ENCODE measurements at regions not wholly inside any gene's neighbourhood (a gene's known extent, or its start where the extent isn't known, plus 50 kb on each side); places are given as distances from the start of the nearest gene placed in this dataset.

GRCh38 chr5:173750538-173751265, 134.3 kb upstream of the BOD1 start:
- no peak for DNase-seq (ENCODE audit: low read depth)

GRCh38 chr5:173751266-173751600, 134.8 kb upstream of the BOD1 start:
- H3K4me3 ChIP-seq (ENCODE audit: low read depth, low read length), result no peak overlapping the region
- no peak for DNase-seq (ENCODE audit: low read depth)
- no peak for TF ChIP-seq CTCF (IDR thresholded peaks at IDR 0.05; ENCODE audit: control insufficient read depth, extremely low read depth, insufficient read depth)

More at GRCh38 chr5:173750538-173751265, 134.3 kb upstream of the BOD1 start:
- no peak for TF ChIP-seq CTCF (IDR thresholded peaks at IDR 0.05; ENCODE audit: control insufficient read depth, extremely low read depth, insufficient read depth)
- H3K4me3 ChIP-seq (ENCODE audit: low read depth, low read length), result no peak overlapping the region

- H3K4me3 ChIP-seq (ENCODE audit: low read depth, low read length), result no peak overlapping the region
- DNase-seq (ENCODE audit: low read depth), result no peak
- no peak for TF ChIP-seq CTCF (IDR thresholded peaks at IDR 0.05; ENCODE audit: control insufficient read depth, extremely low read depth, insufficient read depth)
These were observed 135.5 kb upstream of the CPEB4 start for GRCh38 chr5:173752653-173753052.

- DNase-seq (ENCODE audit: low read depth), result no peak
- TF ChIP-seq CTCF (IDR thresholded peaks at IDR 0.05; ENCODE audit: control insufficient read depth, extremely low read depth, insufficient read depth), result no peak
- no peak overlapping the region for H3K4me3 ChIP-seq (ENCODE audit: low read depth, low read length)
These were observed 134.6 kb upstream of the CPEB4 start for GRCh38 chr5:173753307-173754168.

GRCh38 chr5:173755319-173755718, 132.8 kb upstream of the CPEB4 start:
- TF ChIP-seq CTCF (IDR thresholded peaks at IDR 0.05; ENCODE audit: control insufficient read depth, extremely low read depth, insufficient read depth), result no peak
- H3K4me3 ChIP-seq (ENCODE audit: low read depth, low read length), result no peak overlapping the region
- no peak for DNase-seq (ENCODE audit: low read depth)

- no peak for DNase-seq (ENCODE audit: low read depth)
- H3K4me3 ChIP-seq (ENCODE audit: low read depth, low read length), result no peak overlapping the region
- TF ChIP-seq CTCF (IDR thresholded peaks at IDR 0.05; ENCODE audit: control insufficient read depth, extremely low read depth, insufficient read depth), result no peak
These were observed 130.5 kb upstream of the CPEB4 start for GRCh38 chr5:173757403-173758209.
